Cardiac muscle cell (in vitro differentiated cells and primary cell): ENCODE measurements at regions not wholly inside any gene's neighbourhood (a gene's known extent, or its start where the extent isn't known, plus 50 kb on each side); places are given as distances from the start of the nearest gene placed in this dataset.
"Not testable (repeated sequence)": the region's sequence is repeated elsewhere in the genome, so short reads cannot be mapped to it uniquely, and the experiment has no call there.

Experiments
- DNase-seq, 2 donors: peaks; one replicate each; pipeline versions ENCODE4 v3.0.0 to v3.0.0-alpha.2; 2010 to 2017; ENCODE audit warnings: low read depth in 1 of 2, low spot score in 1 of 2
- H3K27ac ChIP-seq: fragments of 200-600 bp; sonication (generic); 2 replicates; pipeline ENCODE4 v1.5.1; 2016
- H3K27me3 ChIP-seq: fragments of 200-600 bp; sonication (generic); 2 replicates; pipeline ENCODE4 v1.6.0; 2016; ENCODE audit warnings: control low read depth
- H3K36me3 ChIP-seq: fragments of 200-600 bp; sonication (generic); 2 replicates; pipeline ENCODE4 v1.5.1; 2016; ENCODE audit warnings: control low read depth
- H3K4me1 ChIP-seq: fragments of 200-600 bp; sonication (generic); 2 replicates; pipeline ENCODE4 v1.8.1; 2017; ENCODE audit warnings: low read depth, mild to moderate bottlenecking, mixed run types
- H3K4me3 ChIP-seq: fragments of 200-600 bp; sonication (generic); 2 replicates; pipeline ENCODE4 v1.5.1; 2016; ENCODE audit warnings: mild to moderate bottlenecking
- H3K9me3 ChIP-seq: fragments of 200-600 bp; sonication (generic); 2 replicates; pipeline ENCODE4 v1.5.1; 2017; ENCODE audit warnings: low read depth, mild to moderate bottlenecking, control low read depth
- TF ChIP-seq, protein P1 (sequence below): IDR thresholded peaks from 2 replicates; pipeline ENCODE4 v1.5.1; 2012; ENCODE audit warnings: low read depth, mild to moderate bottlenecking, low read length

DNA sequence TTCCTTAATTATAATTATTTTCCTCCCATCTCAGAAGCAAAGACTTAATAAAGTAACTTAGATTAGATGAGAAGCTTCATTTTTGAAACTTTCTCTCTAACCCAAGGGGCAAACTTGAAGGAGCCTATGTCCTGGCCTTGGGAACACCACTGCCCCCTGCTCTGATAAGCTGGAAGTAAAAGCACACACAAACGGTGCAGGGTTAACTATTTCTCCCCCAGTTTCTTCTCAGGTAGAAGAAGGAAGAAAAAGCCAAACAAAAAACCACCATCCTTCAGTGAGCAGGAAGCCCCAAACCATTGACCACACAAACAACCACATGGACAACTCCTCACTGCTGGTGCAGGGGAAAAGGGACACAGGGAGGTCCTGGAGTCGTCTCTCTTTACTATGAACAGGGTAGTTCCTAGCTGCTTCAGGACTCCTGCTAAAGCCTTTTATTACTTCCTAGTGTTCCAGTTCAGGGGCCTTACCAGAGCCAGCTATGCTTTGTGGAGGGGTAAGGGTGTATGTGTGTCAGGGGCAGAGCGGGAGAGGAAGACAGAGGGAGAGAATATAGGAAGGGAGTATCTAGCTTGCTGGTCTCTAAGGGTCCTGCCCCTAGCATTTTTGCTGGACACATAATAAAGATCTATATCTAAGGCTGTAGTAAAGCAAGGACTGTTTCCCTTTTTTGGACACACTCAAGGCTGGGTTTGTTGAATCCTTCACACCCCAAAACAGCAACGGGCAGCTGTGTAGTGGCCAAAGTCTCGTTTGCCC lies 94.0 kb upstream of the UMPS start:
- TF ChIP-seq, protein P1, sequence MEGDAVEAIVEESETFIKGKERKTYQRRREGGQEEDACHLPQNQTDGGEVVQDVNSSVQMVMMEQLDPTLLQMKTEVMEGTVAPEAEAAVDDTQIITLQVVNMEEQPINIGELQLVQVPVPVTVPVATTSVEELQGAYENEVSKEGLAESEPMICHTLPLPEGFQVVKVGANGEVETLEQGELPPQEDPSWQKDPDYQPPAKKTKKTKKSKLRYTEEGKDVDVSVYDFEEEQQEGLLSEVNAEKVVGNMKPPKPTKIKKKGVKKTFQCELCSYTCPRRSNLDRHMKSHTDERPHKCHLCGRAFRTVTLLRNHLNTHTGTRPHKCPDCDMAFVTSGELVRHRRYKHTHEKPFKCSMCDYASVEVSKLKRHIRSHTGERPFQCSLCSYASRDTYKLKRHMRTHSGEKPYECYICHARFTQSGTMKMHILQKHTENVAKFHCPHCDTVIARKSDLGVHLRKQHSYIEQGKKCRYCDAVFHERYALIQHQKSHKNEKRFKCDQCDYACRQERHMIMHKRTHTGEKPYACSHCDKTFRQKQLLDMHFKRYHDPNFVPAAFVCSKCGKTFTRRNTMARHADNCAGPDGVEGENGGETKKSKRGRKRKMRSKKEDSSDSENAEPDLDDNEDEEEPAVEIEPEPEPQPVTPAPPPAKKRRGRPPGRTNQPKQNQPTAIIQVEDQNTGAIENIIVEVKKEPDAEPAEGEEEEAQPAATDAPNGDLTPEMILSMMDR: no peak
- no peaks in the 10 kb centered on the region for H3K27me3 ChIP-seq
- no peak overlapping the region for H3K4me3 ChIP-seq
- peaks cover 34% of the 10 kb centered on the region for H3K4me1 ChIP-seq
- no peaks in the 10 kb centered on the region for H3K36me3 ChIP-seq
- H3K9me3 ChIP-seq: no peaks in the 10 kb centered on the region
- peak overlapping the region; percentile 90 for H3K27ac ChIP-seq
- no peak for DNase-seq

DNA sequence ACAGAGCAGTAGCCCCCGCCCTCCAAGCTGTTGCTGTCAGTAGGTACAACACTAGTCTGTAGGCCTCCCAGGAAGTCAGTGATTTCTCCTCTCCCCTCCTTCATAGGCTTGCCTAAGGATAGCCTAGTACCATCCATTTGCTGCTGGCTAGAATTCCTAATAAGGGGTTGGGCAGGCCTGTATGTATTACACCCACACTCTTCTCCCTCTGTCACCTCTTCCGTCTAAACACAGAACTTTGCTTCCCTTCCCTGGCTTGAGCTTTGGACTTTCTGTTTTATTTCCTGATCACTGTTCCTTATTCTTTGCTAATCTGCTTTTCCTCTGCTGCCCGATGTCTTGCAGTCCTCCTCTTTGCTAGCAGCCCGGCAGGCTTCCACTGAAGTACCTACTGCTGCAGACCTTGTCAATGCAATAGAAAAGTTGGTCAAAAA lies 93.4 kb upstream of the UMPS start:
- Histone ChIP-seq H3K4me3 (no peak overlapping the region), H3K36me3 (no peaks in the 10 kb centered on the region), H3K4me1 (peaks cover 34% of the 10 kb centered on the region), H3K27me3 (no peaks in the 10 kb centered on the region), H3K27ac (peak overlapping the region; percentile 90), H3K9me3 (no peaks in the 10 kb centered on the region)
- DNase-seq: peak in 1 of 2 donors; percentile 30
- TF ChIP-seq, protein P1: no peak

DNA sequence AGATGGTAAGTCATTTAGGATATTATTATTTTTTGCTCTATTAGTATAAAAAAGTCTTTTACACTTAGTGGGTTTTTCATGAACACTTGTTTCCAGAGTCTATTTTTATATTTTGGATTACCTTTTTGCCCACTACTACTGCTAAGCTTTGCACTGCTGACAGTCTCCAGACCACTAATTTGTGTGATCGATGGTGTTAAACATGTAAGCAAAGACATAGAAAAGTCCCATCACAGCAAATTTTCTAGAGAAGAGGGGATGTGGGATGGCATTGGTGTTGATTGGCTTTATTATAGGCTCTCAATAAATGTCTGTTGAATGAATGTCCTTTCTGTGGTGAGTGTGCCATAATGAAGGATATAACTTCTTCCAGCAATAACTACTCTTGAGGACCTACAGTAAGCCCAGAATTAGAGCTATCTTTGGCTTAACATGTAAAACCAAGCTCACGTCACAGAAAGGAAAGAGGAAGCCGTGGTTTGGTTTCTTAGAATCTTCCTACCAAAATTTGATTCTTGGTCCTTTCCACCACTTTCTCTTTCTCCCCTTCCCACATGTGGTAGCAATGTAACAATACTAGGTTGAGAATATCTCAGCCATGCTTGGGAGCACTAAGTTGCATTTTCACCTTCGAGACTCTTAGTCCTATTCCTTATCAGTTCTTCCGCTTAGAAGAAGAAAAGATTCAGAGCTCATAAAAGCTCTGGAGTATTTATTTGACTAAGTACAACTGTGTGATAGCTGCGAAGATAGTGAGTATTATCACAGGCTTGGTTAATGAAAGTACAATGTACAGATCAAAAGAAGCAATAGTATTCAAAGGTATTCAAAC lies 90.6 kb upstream of the UMPS start:
- TF ChIP-seq, protein P1: no peak
- no peak overlapping the region for H3K27ac ChIP-seq

DNA sequence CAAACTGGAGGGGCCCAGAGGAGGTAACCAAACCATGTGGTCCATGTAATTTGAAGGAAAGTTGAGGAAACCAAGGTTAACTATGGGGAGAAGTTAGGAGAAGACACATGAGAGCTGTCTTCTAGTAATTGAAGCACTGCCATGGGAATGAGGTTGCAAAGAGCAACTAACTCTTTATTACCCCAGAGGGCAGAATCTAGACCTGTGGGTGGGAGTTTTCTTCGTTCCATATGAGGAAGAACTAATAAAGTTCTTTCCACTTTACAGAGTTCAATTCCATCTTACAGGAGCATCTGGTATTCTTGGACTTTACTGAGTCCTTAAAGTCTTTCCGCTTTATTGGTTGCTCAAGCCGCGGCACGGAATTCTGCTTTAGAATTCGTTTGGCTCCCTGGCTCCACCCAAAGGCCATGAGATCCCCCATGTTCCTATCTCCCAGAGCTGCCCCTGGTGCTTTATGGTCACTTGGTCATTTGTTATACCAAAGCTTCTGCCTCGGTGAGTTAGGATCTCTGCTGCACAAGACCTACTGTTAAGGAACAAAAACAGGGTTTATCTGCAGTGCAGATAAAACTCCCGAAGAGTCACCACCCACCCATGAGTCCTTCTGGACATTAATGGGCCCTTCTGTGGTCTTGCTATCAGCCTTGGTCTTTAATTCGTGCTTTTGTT lies 89.5 kb upstream of the UMPS start:
- H3K4me1 ChIP-seq: peaks cover 33% of the 10 kb centered on the region
- H3K4me3 ChIP-seq: no peak overlapping the region
- no peaks in the 10 kb centered on the region for H3K9me3 ChIP-seq
- no peaks in the 10 kb centered on the region for H3K36me3 ChIP-seq
- no peak overlapping the region for H3K27ac ChIP-seq
- H3K27me3 ChIP-seq: no peaks in the 10 kb centered on the region
- TF ChIP-seq, protein P1: no peak
- no peak for DNase-seq

More for the DNA sequence above, 90.6 kb upstream of the UMPS start:
- H3K4me1 ChIP-seq: peaks cover 39% of the 10 kb centered on the region
- no peaks in the 10 kb centered on the region for H3K9me3 ChIP-seq
- no peak overlapping the region for H3K4me3 ChIP-seq
- H3K27me3 ChIP-seq: no peaks in the 10 kb centered on the region
- no peaks in the 10 kb centered on the region for H3K36me3 ChIP-seq
- no peak for DNase-seq

DNA sequence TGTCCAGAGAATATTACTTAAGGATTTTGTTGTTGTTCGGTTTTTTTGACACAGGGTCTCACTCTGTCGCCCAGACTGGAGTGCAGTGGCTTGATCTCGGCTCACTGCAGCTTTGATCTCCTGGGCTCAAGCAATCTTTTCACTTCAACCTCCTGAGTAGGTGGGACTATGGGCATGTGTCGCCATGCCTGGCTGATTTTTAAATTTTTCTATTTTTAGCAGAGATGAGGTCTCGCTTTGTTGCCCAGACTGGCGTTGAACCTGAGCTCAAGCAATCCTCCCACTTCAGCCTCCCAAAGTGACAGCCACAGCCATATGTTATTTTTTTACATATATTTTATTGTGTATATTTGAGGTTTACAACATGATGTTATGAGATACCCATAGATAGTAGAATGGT lies 86.8 kb upstream of the UMPS start:
- no peak overlapping the region for H3K27ac ChIP-seq
- no peaks in the 10 kb centered on the region for H3K27me3 ChIP-seq
- H3K9me3 ChIP-seq: no peaks in the 10 kb centered on the region
- TF ChIP-seq, protein P1: no peak
- H3K4me3 ChIP-seq: no peak overlapping the region
- no peak for DNase-seq
- H3K36me3 ChIP-seq: no peaks in the 10 kb centered on the region
- H3K4me1 ChIP-seq: peaks cover 18% of the 10 kb centered on the region

DNA sequence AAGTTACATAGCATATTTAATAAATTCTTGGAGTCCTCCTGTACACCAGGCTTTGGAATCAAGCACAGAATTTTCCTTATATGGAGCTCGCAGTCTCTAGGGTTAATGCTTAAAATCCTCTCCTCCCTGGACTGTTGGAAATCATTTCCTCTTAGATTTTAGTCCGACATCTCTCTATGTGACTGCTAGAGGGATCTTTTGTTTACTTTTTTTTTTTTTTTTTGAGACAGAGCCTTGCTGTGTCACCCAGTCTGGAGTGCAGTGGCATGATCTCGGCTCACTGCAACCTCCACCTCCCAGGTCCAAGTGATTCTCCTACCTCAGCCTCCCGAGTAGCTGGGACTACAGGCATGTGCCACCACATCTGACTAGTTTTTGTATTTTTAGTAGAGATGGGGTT lies 84.1 kb upstream of the UMPS start:
- H3K27me3 ChIP-seq, H3K9me3 ChIP-seq: not testable (repeated sequence)

More for the DNA sequence above, 84.1 kb upstream of the UMPS start:
- H3K4me3 ChIP-seq, DNase-seq, H3K27ac ChIP-seq, H3K36me3 ChIP-seq: not testable (repeated sequence)
- H3K4me1 ChIP-seq: peaks cover 31% of the 10 kb centered on the region
